K562 (cell line): ENCODE measurements at regions not wholly inside any gene's neighbourhood (a gene's known extent, or its start where the extent isn't known, plus 50 kb on each side); places are given as distances from the start of the nearest gene placed in this dataset.

ENCODE experiments used
- ATAC-seq: fragments of 200-7000 bp; cut with Tn5 transposase; 3 replicates; pipeline ENCODE4 v1.9.1; 2020; ENCODE audit warnings: moderate library complexity
- BruUV-seq: library from RNA; stranded (reverse); fragments of 400-500 nt; replicated peaks from 2 replicates; lab custom pipeline; 2021; lab: Mats Ljungman, UMichigan
- CTCF ChIA-PET: fragments of 300-600 bp; formaldehyde crosslinking; extraction: SDS; loops from one replicate; lab custom pipeline; 2021; ENCODE audit warnings: low intra/inter-chr PET ratio; lab: Yijun Ruan, JAX
- POLR2A ChIA-PET: fragments of 300-600, 350-650 bp; sonication (Branson Sonifier 250); formaldehyde crosslinking; extraction: SDS; loops from one replicate; lab custom pipeline; 2021; ENCODE audit warnings: antibody characterized with exemption, inconsistent platforms; lab: Yijun Ruan, JAX
- DNase-seq, 4 experiments: peaks; one replicate each; pipeline versions ENCODE4 v3.0.0 to v3.0.0-alpha.2; 2011 to 2018; ENCODE audit warnings: low spot score in 3 of 4, mixed read lengths in 3 of 4; ENCODE audit errors: extremely low read depth in 1 of 4
- FAIRE-seq: peaks from 2 replicates; lab custom pipeline; 2011; peaks lifted over from hg19 to GRCh38; lab: Jason Lieb, UNC
- H2AFZ ChIP-seq: 2 replicates; pipeline ENCODE4 v1.6.0; 2011; ENCODE audit warnings: low read depth, low read length, control low read depth, inconsistent platforms
- H3K27ac ChIP-seq: fragments of 200-600 bp; 3 replicates; pipeline ENCODE4 v1.8.0; 2011; ENCODE audit warnings: low read depth, mild to moderate bottlenecking, control low read depth, inconsistent platforms, low read length, moderate library complexity, mixed read lengths; ENCODE audit errors: extremely low read depth
- H3K27me3 ChIP-seq, 2 experiments: fragments of 300-600 bp in 1 of 2; 2 replicates in 1 of 2; 3 replicates in 1 of 2; pipeline versions ENCODE4 v1.6.0 to v1.8.0; 2011; ENCODE audit warnings: inconsistent platforms in 2 of 2, low read length in 2 of 2, mild to moderate bottlenecking in 1 of 2, mixed read lengths in 1 of 2, moderate library complexity in 1 of 2; ENCODE audit not compliant: control insufficient read depth in 2 of 2, insufficient read depth in 2 of 2
- H3K36me3 ChIP-seq: fragments of 300-600 bp; 3 replicates; pipeline ENCODE4 v1.8.0; 2011; ENCODE audit warnings: mild to moderate bottlenecking, low read length, inconsistent platforms; ENCODE audit not compliant: control insufficient read depth, insufficient read depth
- H3K4me1 ChIP-seq, 2 experiments: fragments of 200-600 bp in 1 of 2; replicated peaks in 1 of 2; 2 replicates in 1 of 2; 3 replicates in 1 of 2; pipeline versions ENCODE4 v1.5.1 to v1.8.0; 2011; ENCODE audit warnings: inconsistent platforms in 2 of 2, low read length in 2 of 2, mild to moderate bottlenecking in 1 of 2, mixed read lengths in 1 of 2, moderate library complexity in 1 of 2; ENCODE audit not compliant: control insufficient read depth in 2 of 2, insufficient read depth in 2 of 2
- H3K4me2 ChIP-seq: 2 replicates; pipeline ENCODE4 v1.6.1; 2011; ENCODE audit warnings: low read length, control low read depth, inconsistent platforms, mixed read lengths; ENCODE audit not compliant: insufficient read depth
- H3K4me3 ChIP-seq: fragments of 200-600 bp; sonication (generic), shearing (Covaris generic); 2 replicates; pipeline ENCODE4 v1.5.1; 2016; ENCODE audit warnings: control low read depth, inconsistent platforms
- H3K79me2 ChIP-seq: fragments of 200-600 bp; 3 replicates; pipeline ENCODE4 v1.8.0; 2011; ENCODE audit warnings: low read length, inconsistent platforms; ENCODE audit not compliant: control insufficient read depth, insufficient read depth
- H3K9ac ChIP-seq, 2 experiments: 2 replicates each; pipeline versions ENCODE4 v1.6.0 to v1.6.1; 2011; ENCODE audit warnings: low read depth in 2 of 2, low read length in 2 of 2, control low read depth in 1 of 2, inconsistent platforms in 1 of 2, mild to moderate bottlenecking in 1 of 2, mixed read lengths in 1 of 2; ENCODE audit not compliant: insufficient read depth in 1 of 2
- H3K9me1 ChIP-seq: one replicate; pipeline ENCODE4 v1.6.0; 2011; ENCODE audit warnings: inconsistent platforms, mild to moderate bottlenecking, low read length, moderate library complexity; ENCODE audit not compliant: control insufficient read depth, insufficient read depth
- H3K9me3 ChIP-seq: replicated peaks from 2 replicates; pipeline ENCODE4 v1.5.1; 2011; ENCODE audit warnings: low read depth, low read length, inconsistent platforms; ENCODE audit not compliant: control insufficient read depth, insufficient read depth
- H4K20me1 ChIP-seq: replicated peaks from 2 replicates; pipeline ENCODE4 v1.6.1; 2011; ENCODE audit warnings: low read length, inconsistent platforms, mixed read lengths; ENCODE audit not compliant: control insufficient read depth, insufficient read depth
- BCLAF1 ChIP-seq, 2 experiments: fragments of 450-650 bp in 1 of 2; IDR thresholded peaks; 2 replicates each; pipeline ENCODE4 v1.6.1; 2011 to 2017; ENCODE audit warnings: low read depth in 2 of 2, antibody characterized with exemption in 1 of 2, borderline replicate concordance in 1 of 2, low read length in 1 of 2, mild to moderate bottlenecking in 1 of 2, mixed read lengths in 1 of 2; ENCODE audit not compliant: control insufficient read depth in 1 of 2
- CREB3 ChIP-seq: fragments of 450-650 bp; conservative IDR thresholded peaks from 2 replicates; pipeline ENCODE4 v1.6.1; 2016; ENCODE audit warnings: missing genetic modification characterization, low read depth, mild to moderate bottlenecking, missing compliant biosample characterization, moderate library complexity
- HDAC3 ChIP-seq: fragments of 450-650 bp; IDR thresholded peaks from 2 replicates; pipeline ENCODE4 v1.6.1; 2018; ENCODE audit warnings: borderline replicate concordance, mild to moderate bottlenecking, moderate library complexity; ENCODE audit not compliant: partially characterized antibody
- HLTF ChIP-seq: fragments of 450-650 bp; IDR thresholded peaks from 2 replicates; pipeline ENCODE4 v1.6.1; 2016
- MAFF ChIP-seq: IDR thresholded peaks from 2 replicates; pipeline ENCODE4 v1.6.1; 2012; ENCODE audit warnings: low read length, improper control_type of control experiment
- MAFG ChIP-seq: fragments of 450-650 bp; conservative IDR thresholded peaks from 2 replicates; pipeline ENCODE4 v1.6.1; 2016; ENCODE audit warnings: missing genetic modification characterization, missing compliant biosample characterization
- MXD1 ChIP-seq: fragments of 250-450 bp; sonication (Bioruptor Pico); IDR thresholded peaks from 2 replicates; pipeline ENCODE4 v1.8.0; 2021; ENCODE audit warnings: borderline replicate concordance, mild to moderate bottlenecking, moderate library complexity; ENCODE audit not compliant: poor library complexity, severe bottlenecking
- NBN ChIP-seq: fragments of 450-650 bp; IDR thresholded peaks from 2 replicates; pipeline ENCODE4 v1.6.1; 2016; ENCODE audit warnings: low read depth, mild to moderate bottlenecking
- SMARCC2 ChIP-seq: fragments of 450-650 bp; IDR thresholded peaks from 2 replicates; pipeline ENCODE4 v1.6.1; 2017; ENCODE audit warnings: antibody characterized with exemption, moderate library complexity, mild to moderate bottlenecking, low read depth
- TAF1 ChIP-seq: IDR thresholded peaks from 2 replicates; pipeline ENCODE4 v1.6.1; 2011; ENCODE audit warnings: mild to moderate bottlenecking, low read length, moderate library complexity; ENCODE audit not compliant: insufficient read depth, control insufficient read depth, severe bottlenecking; ENCODE audit errors: extremely low read depth
- ZFX ChIP-seq: sonication (generic); formaldehyde crosslinking; IDR thresholded peaks from 2 replicates; pipeline ENCODE4 v1.8.0; 2022; ENCODE audit warnings: mild to moderate bottlenecking, missing genetic modification reagents, moderate library complexity
- ZNF253 ChIP-seq: fragments of 250-450 bp; sonication (Bioruptor Pico); conservative IDR thresholded peaks from 2 replicates; pipeline ENCODE4 v1.6.1; 2021; ENCODE audit warnings: mild to moderate bottlenecking
- ZNF311 ChIP-seq: fragments of 250-450 bp; sonication (Bioruptor Pico); IDR thresholded peaks from 2 replicates; pipeline ENCODE4 v1.4.0; 2020; ENCODE audit warnings: mild to moderate bottlenecking, moderate library complexity
- WGBS: fragments of 100-300 bp; shearing (Covaris generic); methylation state at CpG from one replicate; pipeline ENCODE4 v1.1.6; 2016; ENCODE audit warnings: low coverage, mixed read lengths; ENCODE audit not compliant: insufficient coverage; ENCODE audit errors: missing lambda C conversion rate; 5-methylcytosine and 5-hydroxymethylcytosine counted together
- in situ Hi-C: fragments of 300-500 bp; cut with MboI; formaldehyde crosslinking; loops from 4 replicates; pipeline ENCODE4 v1.15.0; 2018; ENCODE audit warnings: inconsistent platforms, mixed read lengths
- intact Hi-C: fragments of 100-400 bp; cut with micrococcal nuclease; formaldehyde crosslinking; loops from 2 replicates; pipeline ENCODE4 v1.14.2; 2022
- TF ChIP-seq, protein P1 (sequence below): sonication (generic); formaldehyde crosslinking; IDR thresholded peaks from 2 replicates; pipeline ENCODE4 v1.8.1; 2023; ENCODE audit warnings: mild to moderate bottlenecking, missing genetic modification reagents

GRCh38 chr3:31102196-31102879 is 207.9 kb upstream of the GADL1 start:
- no peak for ATAC-seq
- no peaks in the 10 kb centered on the region for H4K20me1 ChIP-seq
- no peak overlapping the region for H3K27ac ChIP-seq
- H3K9me3 ChIP-seq = no peaks in the 10 kb centered on the region
- no peaks in the 10 kb centered on the region for H3K36me3 ChIP-seq
- POLR2A ChIA-PET = no interaction called here
- no peaks in the 10 kb centered on the region for H3K4me1 ChIP-seq
- intact Hi-C loops = no loop called here
- no peak overlapping the region for H3K4me2 ChIP-seq
- no peak overlapping the region for H3K4me3 ChIP-seq
- no peaks in the 10 kb centered on the region for H3K27me3 ChIP-seq
- TF ChIP-seq NBN = no peak
- no peak for TF ChIP-seq ZFX (CRISPR knock-in tag)
- TF ChIP-seq CREB3 (tag) = no peak
- TF ChIP-seq TAF1 = no peak
- no peak for TF ChIP-seq SMARCC2
- no peak for TF ChIP-seq ZNF253
- no peak for TF ChIP-seq MAFF
- TF ChIP-seq, protein P1, sequence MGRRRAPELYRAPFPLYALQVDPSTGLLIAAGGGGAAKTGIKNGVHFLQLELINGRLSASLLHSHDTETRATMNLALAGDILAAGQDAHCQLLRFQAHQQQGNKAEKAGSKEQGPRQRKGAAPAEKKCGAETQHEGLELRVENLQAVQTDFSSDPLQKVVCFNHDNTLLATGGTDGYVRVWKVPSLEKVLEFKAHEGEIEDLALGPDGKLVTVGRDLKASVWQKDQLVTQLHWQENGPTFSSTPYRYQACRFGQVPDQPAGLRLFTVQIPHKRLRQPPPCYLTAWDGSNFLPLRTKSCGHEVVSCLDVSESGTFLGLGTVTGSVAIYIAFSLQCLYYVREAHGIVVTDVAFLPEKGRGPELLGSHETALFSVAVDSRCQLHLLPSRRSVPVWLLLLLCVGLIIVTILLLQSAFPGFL = no peak
- no peak for TF ChIP-seq MXD1 (CRISPR knock-in tag)
- no peak for TF ChIP-seq ZNF311 (CRISPR knock-in tag)
- TF ChIP-seq HLTF = no peak
- no peak for TF ChIP-seq BCLAF1 (IDR thresholded peaks at IDR 0.05; ENCODE audit: borderline replicate concordance in 1 of 2, control insufficient read depth in 1 of 2, low read depth in 2 of 2, low read length in 1 of 2)
- TF ChIP-seq HDAC3 = no peak
- no peak for TF ChIP-seq MAFG (tag)
- TF ChIP-seq, all 486 proteins: peak for 0
- Histone ChIP-seq H2AFZ (no peak overlapping the region), H3K79me2 (no peaks in the 10 kb centered on the region), H3K9ac (no peak overlapping the region), H3K9me1 (no peaks in the 10 kb centered on the region)
- FAIRE-seq (no peak), DNase-seq (no peak)
- CTCF ChIA-PET = no interaction called here
- 8% methylated on average over 8 of the region's 8 CpGs for WGBS
- no TSS peak for BruUV-seq
- in situ Hi-C loops = no loop called here
